ENCODE measurements at regions not wholly inside any gene's neighbourhood (a gene's known extent, or its start where the extent isn't known, plus 50 kb on each side); places are given as distances from the start of the nearest gene placed in this dataset.
"Not testable (repeated sequence)": the region's sequence is repeated elsewhere in the genome, so short reads cannot be mapped to it uniquely, and the experiment has no call there.

DNA sequence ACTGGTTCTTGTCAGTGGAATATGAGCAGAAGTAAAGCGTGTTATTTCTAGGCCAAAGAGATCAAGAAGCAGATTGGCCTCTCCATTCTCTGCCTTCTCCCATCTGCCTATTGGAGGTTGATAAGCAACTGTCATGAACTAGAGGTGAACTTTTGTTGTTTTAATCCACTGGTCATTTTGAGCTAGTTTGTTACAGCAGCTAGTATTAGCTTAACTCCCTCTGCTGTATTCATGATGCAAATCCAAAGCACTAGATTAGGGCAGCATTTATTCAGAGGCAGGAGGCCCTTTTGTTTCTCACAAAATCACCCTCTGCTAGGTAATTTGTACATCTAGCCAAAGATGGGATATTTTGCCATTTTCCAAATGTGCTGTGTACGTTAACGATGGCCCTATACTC lies 97.3 kb upstream of the DPT start:
- DNase-seq: no peak

DNA sequence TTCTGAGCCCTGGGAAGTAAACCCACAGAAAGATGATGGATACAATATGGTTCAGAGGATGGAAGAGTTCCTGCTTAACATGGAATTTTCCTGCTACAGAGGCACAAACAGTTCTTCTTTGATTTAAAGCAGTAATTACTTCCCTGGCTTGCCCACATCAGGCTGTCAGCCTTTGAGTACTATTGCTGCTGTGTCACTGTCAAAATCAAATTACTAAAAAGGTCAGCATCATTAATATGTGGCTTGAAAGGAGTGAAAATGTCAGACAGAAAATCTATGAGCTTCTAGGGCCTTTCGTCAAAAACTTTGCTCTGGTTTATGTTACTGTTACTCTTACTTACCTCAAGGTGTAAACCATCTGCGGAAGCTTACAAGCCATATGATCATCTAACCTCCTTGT lies 98.6 kb upstream of the DPT start:
- DNase-seq: no peak

DNA sequence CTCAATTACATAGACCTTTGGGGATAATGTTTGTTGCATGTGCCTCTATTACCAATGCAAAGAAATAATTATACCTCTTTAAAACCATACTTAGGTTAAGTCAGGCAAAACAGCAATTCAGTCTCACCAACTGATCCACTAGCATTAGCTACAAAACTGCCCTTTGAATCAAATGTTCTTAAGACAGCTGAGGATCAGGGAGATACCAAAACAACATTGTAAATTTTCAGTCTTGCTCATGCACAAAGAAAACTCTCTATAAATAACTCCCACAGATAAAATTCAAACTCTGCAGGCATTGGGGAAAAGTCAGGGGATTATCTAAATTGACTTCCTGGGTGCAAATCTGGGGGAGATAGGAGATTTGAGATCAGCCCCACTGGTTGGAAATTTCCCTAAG lies 100.9 kb upstream of the DPT start:
- no peak for DNase-seq

GRCh38 chr1:168830562-168830961 lies 101.6 kb upstream of the DPT start:
- no peak for DNase-seq

GRCh38 chr1:168832661-168833060 lies 103.7 kb upstream of the DPT start:
- no peak for DNase-seq

- no peak for DNase-seq
These were observed 104.4 kb upstream of the DPT start for GRCh38 chr1:168833362-168833761.

DNA sequence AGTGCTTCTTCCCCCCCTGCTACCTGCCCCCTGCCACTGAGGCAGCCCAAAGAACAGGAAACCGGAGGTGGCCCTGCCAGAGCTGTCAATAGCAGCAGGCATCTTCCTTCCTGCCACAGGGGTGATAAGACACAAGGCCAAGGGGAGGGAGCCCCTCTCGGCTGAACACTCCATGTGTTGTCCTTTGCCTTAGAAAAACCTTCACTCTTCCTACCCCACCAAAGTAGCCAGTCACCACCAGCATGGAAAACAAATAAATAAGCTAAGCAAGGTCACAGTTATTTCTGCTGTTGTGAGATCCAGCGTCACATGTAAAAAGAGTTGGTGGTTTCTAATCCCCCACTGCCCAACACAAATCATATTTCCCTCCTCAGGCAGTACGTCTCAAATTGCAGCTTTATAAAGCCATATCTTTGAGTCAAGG lies 104.8 kb upstream of the DPT start:
- DNase-seq: no peak

DNA sequence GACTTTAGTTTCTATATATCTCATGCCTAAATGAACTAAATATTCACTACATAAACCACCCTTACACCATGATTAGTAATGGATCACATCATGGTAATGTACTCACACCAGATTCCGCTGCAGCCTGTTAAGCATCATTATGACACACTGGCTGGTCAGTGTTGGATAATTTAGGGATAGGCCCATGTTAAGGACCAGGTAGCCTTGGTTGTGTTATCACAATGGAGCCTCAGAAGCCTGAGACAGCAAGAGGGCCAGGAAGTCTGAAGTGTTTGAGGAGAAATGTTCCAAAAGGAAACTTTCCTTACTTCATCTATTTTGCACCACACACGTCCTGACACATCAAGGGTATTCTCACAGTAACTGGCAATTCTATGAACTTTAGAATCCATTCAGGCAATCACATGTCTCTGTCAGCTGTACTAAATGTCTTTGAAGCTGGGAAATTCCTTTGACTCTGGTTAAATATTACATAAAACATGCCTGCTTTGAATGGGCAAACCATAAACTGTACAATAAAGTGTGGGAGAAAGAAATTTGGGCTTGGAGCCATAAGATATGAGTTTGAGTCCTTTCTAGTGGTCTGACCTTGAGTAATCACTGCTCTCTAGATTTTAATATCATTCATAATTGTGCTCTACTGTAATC lies 105.3 kb upstream of the DPT start:
- DNase-seq: no peak

GRCh38 chr1:168835176-168835575 lies 106.2 kb upstream of the DPT start:
- DNase-seq: no peak

DNA sequence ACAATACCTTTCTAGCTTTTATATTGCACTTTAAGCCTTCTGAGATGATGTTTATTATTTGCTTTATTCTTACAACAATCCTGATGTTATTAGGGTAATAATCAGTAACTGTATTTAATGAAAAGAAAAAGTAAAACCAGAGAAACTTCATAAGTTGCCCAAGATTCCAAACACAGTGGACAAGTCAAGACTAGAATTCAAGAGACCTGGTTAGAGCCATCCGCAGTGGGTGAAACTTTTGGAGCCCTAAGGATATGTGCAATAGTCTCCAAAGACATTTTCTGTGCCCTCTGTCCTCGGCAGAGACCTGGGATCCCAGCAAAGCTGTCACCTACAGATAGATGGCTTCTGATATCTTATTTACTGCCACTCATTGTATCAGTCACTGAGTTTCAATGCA lies 106.8 kb upstream of the DPT start:
- DNase-seq: no peak

DNA sequence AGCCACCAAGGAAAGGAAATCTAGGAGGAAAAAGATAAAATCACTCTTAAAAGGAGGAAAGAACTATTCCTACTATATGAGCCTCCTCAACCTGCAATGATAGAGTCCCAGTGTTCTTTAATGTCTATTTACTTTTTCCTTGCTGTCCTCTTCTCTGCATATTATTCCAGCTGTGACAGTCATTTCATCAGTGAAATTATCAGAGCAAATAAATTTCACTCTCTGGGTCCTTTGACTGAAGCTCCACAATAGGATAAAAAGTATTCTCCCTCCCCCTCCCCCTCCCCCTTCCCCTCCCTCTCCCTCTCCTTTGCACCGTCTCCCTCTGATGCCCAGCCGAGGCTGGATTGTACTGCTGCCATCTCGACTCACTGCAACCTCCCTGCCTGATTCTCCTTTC lies 107.5 kb upstream of the DPT start:
- no peak for DNase-seq

DNA sequence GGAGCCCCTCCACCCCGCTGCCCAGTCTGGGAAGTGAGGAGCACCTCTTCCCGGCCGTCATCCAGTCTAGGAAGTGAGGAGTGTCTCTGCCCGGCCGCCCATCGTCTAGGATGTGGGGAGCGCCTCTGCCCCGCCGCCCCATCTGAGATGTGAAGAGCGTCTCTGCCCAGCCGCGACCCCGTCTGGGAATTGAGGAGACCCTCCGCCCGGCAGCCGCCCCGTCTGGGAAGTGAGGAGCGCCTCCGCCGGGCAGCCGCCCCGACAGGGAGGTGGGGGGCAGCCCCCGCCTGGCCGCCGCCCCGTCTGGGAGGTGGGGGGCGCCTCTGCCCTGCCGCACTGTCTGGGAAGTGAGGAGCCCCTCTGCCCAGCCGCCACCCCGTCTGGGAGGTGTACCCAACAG lies 108.2 kb upstream of the DPT start:
- not testable (repeated sequence) for DNase-seq

GRCh38 chr1:168842306-168842705 lies 113.3 kb upstream of the DPT start:
- no peak for DNase-seq

GRCh38 chr1:168842916-168843315 lies 113.9 kb upstream of the DPT start:
- no peak for DNase-seq

GRCh38 chr1:168843401-168843800 lies 114.4 kb upstream of the DPT start:
- DNase-seq: no peak

GRCh38 chr1:168843950-168844349 lies 114.9 kb upstream of the DPT start:
- DNase-seq: no peak

DNA sequence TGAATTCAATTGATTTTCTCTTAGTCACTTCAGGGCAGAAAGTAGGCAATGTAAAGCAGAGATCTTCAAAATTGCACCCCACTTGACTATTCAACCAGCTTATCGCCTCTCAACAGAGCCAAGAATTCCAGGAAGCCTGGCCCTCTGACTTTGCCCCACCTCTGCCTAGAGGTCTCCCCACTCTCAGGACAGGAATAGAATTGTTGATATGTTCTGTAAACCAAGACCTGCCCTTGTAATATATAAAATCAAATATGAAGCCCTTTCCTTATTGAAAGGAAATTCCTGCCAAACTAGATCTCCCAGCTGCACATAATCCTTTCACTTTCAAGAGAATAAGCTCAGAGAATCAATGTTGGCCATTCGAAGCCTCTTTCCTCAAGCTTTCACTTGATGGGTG lies 116.1 kb upstream of the DPT start:
- no peak for DNase-seq

DNA sequence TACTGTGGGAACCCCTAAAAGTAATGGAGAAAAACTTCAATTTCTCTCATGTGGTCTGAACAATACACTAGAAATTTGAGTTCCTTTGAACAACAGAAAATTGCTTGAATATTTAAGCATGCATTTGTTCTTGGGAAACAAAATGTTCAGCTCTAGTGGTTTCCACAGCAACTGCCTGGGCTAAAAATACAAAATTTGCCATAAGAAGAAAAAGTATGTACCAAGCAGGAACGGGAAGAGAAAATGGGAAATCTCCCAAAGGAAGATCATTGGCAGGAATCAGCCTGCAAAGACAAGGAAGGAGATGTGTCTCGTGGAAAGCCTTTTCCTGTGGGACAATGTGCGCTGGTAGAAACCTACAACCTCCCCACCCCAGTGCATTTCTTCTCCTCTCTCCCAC lies 119.0 kb upstream of the DPT start:
- DNase-seq: no peak

GRCh38 chr1:168861421-168862004 lies 132.5 kb upstream of the DPT start:
- no peak for DNase-seq

DNA sequence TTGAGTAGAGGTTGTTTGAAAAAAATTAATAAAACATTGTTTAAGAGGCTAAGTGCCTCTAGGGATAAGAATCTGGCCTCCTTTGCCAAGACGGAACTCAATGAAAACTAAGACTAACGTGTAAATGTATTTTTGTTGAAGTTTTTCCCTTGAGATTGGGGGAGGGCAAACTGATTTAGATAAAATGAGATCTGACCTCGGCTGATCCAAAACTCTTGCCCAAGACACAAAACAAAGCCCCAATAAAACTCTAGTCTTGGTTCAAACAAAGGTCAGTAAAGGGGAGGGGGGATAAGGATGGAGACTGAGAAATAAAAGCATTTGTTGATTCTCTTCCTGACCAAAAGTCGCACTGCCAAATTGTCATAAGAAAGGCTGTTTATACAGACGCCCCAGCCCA lies 134.8 kb upstream of the DPT start:
- DNase-seq: no peak

GRCh38 chr1:168864266-168864665 lies 135.3 kb upstream of the DPT start:
- DNase-seq: no peak

GRCh38 chr1:168865850-168866620 lies 137.0 kb upstream of the DPT start:
- DNase-seq: no peak

- DNase-seq: no peak
These were observed 139.1 kb upstream of the DPT start for GRCh38 chr1:168867941-168868634.

- no peak for DNase-seq
These were observed 142.5 kb upstream of the DPT start for GRCh38 chr1:168871531-168871930.
